Epithelial cell of esophagus (primary cell): ENCODE measurements at regions not wholly inside any gene's neighbourhood (a gene's known extent, or its start where the extent isn't known, plus 50 kb on each side); places are given as distances from the start of the nearest gene placed in this dataset.

Experiments
- DNase-seq: peaks from one replicate; pipeline ENCODE4 v3.0.0; 2010; ENCODE audit warnings: low read depth
- H3K4me3 ChIP-seq: 2 replicates; pipeline ENCODE4 v1.5.1; 2011; ENCODE audit warnings: mild to moderate bottlenecking, low read length, control low read depth
- TF ChIP-seq, protein P1 (sequence below): IDR thresholded peaks from 2 replicates; pipeline ENCODE4 v1.5.1; 2011; ENCODE audit warnings: low read depth, mild to moderate bottlenecking, low read length, control low read depth, inconsistent platforms; ENCODE audit not compliant: insufficient read depth; ENCODE audit errors: missing control alignments

DNA sequence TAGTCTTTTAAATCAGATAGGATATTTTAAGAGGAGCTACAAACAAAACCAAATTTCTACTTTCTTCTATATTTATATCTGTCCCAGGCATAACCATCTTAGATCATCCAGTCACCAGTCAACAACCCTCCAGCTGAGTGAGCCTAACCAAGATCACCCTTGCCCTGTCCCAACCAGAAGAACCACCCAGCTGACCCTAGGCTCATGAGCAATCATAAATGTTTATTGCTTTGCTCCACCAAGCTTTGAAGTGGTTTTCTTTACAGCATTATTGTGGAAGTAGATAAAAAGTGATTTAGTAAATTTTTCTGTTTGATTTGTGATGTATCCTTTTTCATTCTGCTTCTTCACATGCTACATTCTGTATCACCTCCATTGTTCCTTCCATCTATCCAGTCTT is 167.2 kb upstream of the PIEZO2 start:
- H3K4me3 ChIP-seq = no peak overlapping the region
- TF ChIP-seq, protein P1, sequence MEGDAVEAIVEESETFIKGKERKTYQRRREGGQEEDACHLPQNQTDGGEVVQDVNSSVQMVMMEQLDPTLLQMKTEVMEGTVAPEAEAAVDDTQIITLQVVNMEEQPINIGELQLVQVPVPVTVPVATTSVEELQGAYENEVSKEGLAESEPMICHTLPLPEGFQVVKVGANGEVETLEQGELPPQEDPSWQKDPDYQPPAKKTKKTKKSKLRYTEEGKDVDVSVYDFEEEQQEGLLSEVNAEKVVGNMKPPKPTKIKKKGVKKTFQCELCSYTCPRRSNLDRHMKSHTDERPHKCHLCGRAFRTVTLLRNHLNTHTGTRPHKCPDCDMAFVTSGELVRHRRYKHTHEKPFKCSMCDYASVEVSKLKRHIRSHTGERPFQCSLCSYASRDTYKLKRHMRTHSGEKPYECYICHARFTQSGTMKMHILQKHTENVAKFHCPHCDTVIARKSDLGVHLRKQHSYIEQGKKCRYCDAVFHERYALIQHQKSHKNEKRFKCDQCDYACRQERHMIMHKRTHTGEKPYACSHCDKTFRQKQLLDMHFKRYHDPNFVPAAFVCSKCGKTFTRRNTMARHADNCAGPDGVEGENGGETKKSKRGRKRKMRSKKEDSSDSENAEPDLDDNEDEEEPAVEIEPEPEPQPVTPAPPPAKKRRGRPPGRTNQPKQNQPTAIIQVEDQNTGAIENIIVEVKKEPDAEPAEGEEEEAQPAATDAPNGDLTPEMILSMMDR = no peak
- no peak for DNase-seq

DNA sequence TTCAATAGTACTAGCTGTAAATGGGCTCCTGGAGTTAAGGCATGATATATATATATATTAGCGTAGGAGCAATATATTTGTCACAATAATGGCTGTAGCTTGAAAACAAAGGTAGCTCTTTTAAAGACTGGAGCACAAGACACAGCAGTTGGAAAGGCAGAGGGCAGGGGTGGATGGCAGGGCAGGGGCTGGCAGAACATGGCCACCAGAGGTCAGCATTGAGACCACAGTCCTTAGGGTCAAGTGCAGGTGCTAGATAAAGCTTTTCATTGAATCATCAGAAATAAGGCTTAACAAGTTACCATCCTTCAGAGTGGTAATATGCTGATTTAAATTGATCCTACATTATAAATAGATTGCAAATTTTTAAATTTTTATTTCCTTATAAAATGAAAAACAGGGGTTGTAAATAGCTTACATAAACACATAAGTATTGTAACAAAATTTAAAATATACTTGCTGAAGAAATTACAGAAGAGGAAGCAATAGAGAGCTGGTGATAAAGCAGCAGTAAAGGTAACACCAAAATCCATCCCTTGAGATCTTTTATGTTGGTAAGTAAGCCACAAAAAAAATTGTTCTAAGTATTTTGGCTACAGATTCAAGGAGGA is 161.2 kb upstream of the PIEZO2 start:
- TF ChIP-seq, protein P1 = peak; percentile 45
- no peak overlapping the region for H3K4me3 ChIP-seq
- DNase-seq = peak; percentile 23

DNA sequence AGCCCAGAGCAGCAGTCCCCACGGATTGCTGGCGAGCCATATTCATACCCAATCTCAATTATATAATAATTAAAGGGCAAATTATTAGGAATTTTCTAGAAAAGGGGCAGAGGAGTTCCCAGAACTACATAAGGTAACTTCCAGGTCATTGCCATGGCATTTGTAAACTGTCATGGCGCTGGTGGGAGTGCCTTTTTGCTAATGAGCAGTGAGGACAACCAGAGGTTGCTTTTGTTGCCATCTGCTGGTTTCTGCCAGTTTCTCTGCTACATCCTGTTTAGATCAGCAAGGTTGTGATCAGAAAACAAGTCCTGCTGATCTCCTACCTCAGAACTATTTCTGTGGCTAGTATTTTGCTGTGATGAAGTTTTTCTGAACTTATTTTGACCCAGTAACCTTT is 159.8 kb upstream of the PIEZO2 start:
- no peak overlapping the region for H3K4me3 ChIP-seq
- TF ChIP-seq, protein P1 = no peak
- DNase-seq = no peak

DNA sequence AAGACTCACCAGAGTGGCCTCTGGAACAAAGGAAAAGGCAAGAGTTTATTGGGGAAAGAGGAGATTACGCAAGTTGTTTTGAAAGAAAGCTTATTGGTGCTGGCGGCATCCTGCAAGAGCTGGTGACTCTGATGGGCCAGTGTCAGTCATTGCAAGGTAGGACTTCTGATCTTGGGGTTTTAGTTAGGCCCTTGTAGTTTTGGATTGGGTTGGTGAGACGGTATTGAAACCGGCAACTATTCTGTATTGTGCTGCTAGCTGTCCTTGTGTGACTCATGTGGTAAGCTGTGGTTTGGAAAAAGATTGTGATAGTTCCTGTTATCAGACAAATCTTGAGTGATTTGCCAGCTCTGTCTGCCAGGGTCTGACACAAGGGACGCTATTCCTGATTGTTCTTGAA is 159.1 kb upstream of the PIEZO2 start:
- no peak for DNase-seq
- TF ChIP-seq, protein P1 = no peak
- H3K4me3 ChIP-seq = no peak overlapping the region

DNA sequence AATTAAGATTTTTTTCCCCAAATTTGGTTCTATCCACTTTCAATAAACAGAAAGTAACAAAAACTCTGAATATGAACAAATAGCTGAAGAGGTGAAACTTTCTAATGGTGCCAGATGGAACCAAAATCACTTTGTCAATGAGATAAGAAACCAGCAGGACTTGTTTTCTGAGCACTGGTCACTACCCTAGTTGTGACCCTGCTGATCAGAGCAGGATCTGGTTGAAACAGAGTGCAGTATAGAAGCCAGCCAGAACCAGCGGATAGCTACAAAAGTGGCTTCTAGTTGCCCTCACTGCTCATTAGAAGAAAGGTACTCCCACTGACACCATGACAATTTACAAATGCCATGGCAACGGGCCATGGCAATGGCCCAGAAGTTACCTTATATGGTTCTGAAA is 158.3 kb upstream of the PIEZO2 start:
- TF ChIP-seq, protein P1 = no peak
- no peak for DNase-seq
- no peak overlapping the region for H3K4me3 ChIP-seq

DNA sequence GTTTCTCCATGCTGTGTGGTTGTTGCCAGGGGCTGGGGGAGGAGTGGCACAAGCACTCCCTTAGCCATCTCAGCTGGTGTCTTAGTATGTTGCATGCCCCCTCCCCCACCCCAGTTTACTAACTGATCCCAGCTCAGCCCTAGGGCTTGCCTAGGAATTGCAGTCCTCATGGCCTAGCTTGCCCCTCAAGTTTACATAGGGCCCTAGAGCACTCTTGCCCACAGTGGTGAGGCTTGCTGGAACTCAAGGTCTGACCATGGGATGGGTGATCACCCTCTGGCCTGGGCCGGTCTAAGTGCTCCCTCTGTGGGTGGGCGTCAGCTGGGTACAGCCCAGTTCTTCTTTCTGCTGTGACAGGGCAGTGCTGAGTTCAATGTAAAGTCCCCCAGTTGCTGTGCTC is 156.1 kb upstream of the PIEZO2 start:
- TF ChIP-seq, protein P1 = no peak
- H3K4me3 ChIP-seq = no peak overlapping the region
- no peak for DNase-seq

DNA sequence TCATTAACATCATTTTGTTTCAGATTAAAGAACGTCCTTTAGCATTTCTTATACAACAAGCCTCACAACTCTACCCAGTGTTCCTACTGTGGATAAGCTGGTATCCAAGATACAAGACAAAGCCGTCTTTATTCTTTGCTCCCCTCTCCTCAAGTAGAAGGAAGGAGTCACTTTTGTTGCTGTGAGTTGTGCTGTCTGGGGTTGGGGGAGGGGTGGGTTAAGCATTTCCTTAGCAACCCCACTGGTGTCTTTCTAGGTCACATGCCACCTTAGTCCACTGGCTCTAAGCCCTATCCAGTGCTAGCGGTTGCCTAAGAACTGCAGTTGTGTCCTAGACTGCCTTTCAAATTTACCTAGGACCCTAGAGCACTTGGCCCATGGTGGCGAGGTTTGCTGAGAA is 155.6 kb upstream of the PIEZO2 start:
- no peak for DNase-seq
- TF ChIP-seq, protein P1 = no peak
- H3K4me3 ChIP-seq = no peak overlapping the region
